Heart left ventricle (tissue), 16 donors: ENCODE measurements at regions not wholly inside any gene's neighbourhood (a gene's known extent, or its start where the extent isn't known, plus 50 kb on each side); places are given as distances from the start of the nearest gene placed in this dataset.

Source experiments
- ATAC-seq, 4 donors: fragments of 200-7000 bp; cut with Tn5 transposase; one replicate each; pipeline ENCODE4 v1.9.1; 2020 to 2022; ENCODE audit warnings: moderate library complexity in 4 of 4, mild to moderate bottlenecking in 3 of 4, moderate number of reproducible peaks in 1 of 4
- DNase-seq, 5 donors: peaks; one replicate each; pipeline ENCODE4 v3.0.0-alpha.2; 2020
- H3K27ac ChIP-seq, 12 donors: fragments of 200-600 bp; sonication (generic) in 4 of 12; one replicate each; pipeline versions ENCODE4 v1.5.0 to v1.8.0; 2016 to 2022; ENCODE audit warnings: mild to moderate bottlenecking in 2 of 12
- H3K27me3 ChIP-seq, 9 donors: fragments of 200-600 bp; sonication (generic) in 2 of 9; one replicate each; pipeline versions ENCODE4 v1.5.1 to v1.8.0; 2016 to 2022; ENCODE audit warnings: mild to moderate bottlenecking in 3 of 9
- H3K36me3 ChIP-seq, 9 donors: fragments of 200-600 bp; sonication (generic) in 2 of 9; one replicate each; pipeline versions ENCODE4 v1.5.0 to v1.8.0; 2018 to 2022; ENCODE audit warnings: mild to moderate bottlenecking in 2 of 9
- H3K4me1 ChIP-seq, 12 donors: fragments of 200-600 bp; sonication (generic) in 4 of 12; one replicate each; pipeline versions ENCODE4 v1.5.0 to v1.8.0; 2016 to 2022; ENCODE audit warnings: mild to moderate bottlenecking in 3 of 12
- H3K4me3 ChIP-seq, 12 donors: fragments of 200-600 bp; sonication (generic) in 4 of 12; one replicate each; pipeline versions ENCODE4 v1.5.0 to v1.8.0; 2017 to 2022; ENCODE audit warnings: mild to moderate bottlenecking in 9 of 12, moderate library complexity in 4 of 12
- H3K9me3 ChIP-seq, 12 donors: fragments of 200-600 bp; sonication (generic) in 4 of 12; one replicate each; pipeline versions ENCODE4 v1.5.0 to v1.8.0; 2016 to 2022; ENCODE audit warnings: mild to moderate bottlenecking in 1 of 12
- CTCF ChIP-seq, 12 donors: fragments of 200-600 bp; sonication (generic) in 4 of 12; IDR thresholded peaks; one replicate each; pipeline versions ENCODE4 v1.5.0 to v1.8.0; 2018 to 2022; ENCODE audit warnings: antibody characterized with exemption in 12 of 12, mild to moderate bottlenecking in 5 of 12
- POLR2A ChIP-seq, 2 donors: fragments of 450-650 bp; IDR thresholded peaks; one replicate each; pipeline ENCODE4 v1.6.1; 2017; ENCODE audit warnings: antibody characterized with exemption in 2 of 2, mild to moderate bottlenecking in 2 of 2, moderate library complexity in 2 of 2
- WGBS, 4 donors: extraction: QIAGEN DNeasy Blood & Tissue Kit in 2 of 4; methylation state at CpG; one replicate each; pipeline versions ENCODE4 v1.1.5 to v1.1.7; 2013 to 2018; 5-methylcytosine and 5-hydroxymethylcytosine counted together
- intact Hi-C, 10 donors: fragments of 100-400 bp; cut with DNase I; formaldehyde crosslinking; loops; one replicate each; pipeline versions ENCODE4 v1.11.1 to v1.14.2; 2022
- donor health status: ischemic (EF 13 %, LVEDD 7.1; RV severe dilation, severe dysfunction).
- donor health status: healthy with polysubstance abuse.
- donor health status: DM: no; HTN: yes; CAD: no.
- donor health status: DM: no; HTN: no; CAD: no.
- donor health status: ischemic (EF 25% LVEDD 6.9; RV normal size, moderate dysfunction).
- donor health status: ischemic (EF 25% LVEDD 5.7; RV mildly dilated, moderate dysfunction).
- donor health status: healthy.
- donor health status: DM: yes; HTN: yes; CAD: no.
- donor health status: ischemic (EF 35%, LVEDD 5.7; RV mildly dilated, moderate dysfunction).
- donor health status: nonischemic (EF 11% LVEDD 7.7; RV severe dilation, severe dysfunction).
- donor health status: DM: yes; HTN: yes; CAD: no.
- donor health status: PGD.
- donor health status: ischemic (EF 29% LVEDD 5.4; RV normal size, mild dysfunction).
- donor health status: nonischemic (EF 23%, LVEDD 6.1; RV moderate dilation, normal function).

GRCh38 chr2:106941372-106941993, 55.5 kb upstream of the ST6GAL2 start:
- DNase-seq, result no peak
- Histone ChIP-seq H3K36me3 (no peaks in the 10 kb centered on the region), H3K4me3 (no peak overlapping the region), H3K9me3 (peaks cover 0 to 11% (median 0%) of the 10 kb centered on the region in 12 donors), H3K27me3 (no peaks in the 10 kb centered on the region), H3K27ac (no peak overlapping the region), H3K4me1 (no peaks in the 10 kb centered on the region)
- ATAC-seq, result no peak
- WGBS, 4 donors, result 86 to 91% (median 87%) methylated on average over 10 to 18 of the region's 18 CpGs
- intact Hi-C loops, result no loop called here
- no peak for TF ChIP-seq POLR2A (IDR thresholded peaks at IDR 0.05)
- TF ChIP-seq CTCF (IDR thresholded peaks at IDR 0.05), result no peak

GRCh38 chr2:106943468-106944200, 57.7 kb upstream of the ST6GAL2 start:
- peaks cover 0 to 11% (median 0%) of the 10 kb centered on the region in 12 donors for H3K9me3 ChIP-seq
- H3K4me3 ChIP-seq, result no peak overlapping the region
- DNase-seq (no peak), ATAC-seq (no peak)
- H3K27me3 ChIP-seq, result no peaks in the 10 kb centered on the region
- H3K36me3 ChIP-seq, result no peaks in the 10 kb centered on the region
- no peak for TF ChIP-seq POLR2A (IDR thresholded peaks at IDR 0.05)
- no peak for TF ChIP-seq CTCF (IDR thresholded peaks at IDR 0.05)
- H3K27ac ChIP-seq, result no peak overlapping the region
- intact Hi-C loops, result no loop called here
- H3K4me1 ChIP-seq, result no peaks in the 10 kb centered on the region
- 41 to 74% (median 60%) methylated on average over 3 of the region's 3 CpGs for WGBS, 4 donors

- no peak for ATAC-seq
- no peak for DNase-seq
- Histone ChIP-seq H3K36me3 (no peaks in the 10 kb centered on the region), H3K27ac (no peak overlapping the region), H3K27me3 (no peaks in the 10 kb centered on the region), H3K4me1 (no peaks in the 10 kb centered on the region), H3K9me3 (peaks cover 0 to 11% (median 0%) of the 10 kb centered on the region in 12 donors), H3K4me3 (no peak overlapping the region)
- WGBS, 4 donors, result 75 to 80% (median 80%) methylated on average over 5 of the region's 5 CpGs
- intact Hi-C loops, result no loop called here
- no peak for TF ChIP-seq POLR2A (IDR thresholded peaks at IDR 0.05)
- TF ChIP-seq CTCF (IDR thresholded peaks at IDR 0.05), result no peak
Measured at GRCh38 chr2:106944215-106944614, 58.2 kb upstream of the ST6GAL2 start.

GRCh38 chr2:106948540-106948939, 62.6 kb upstream of the ST6GAL2 start:
- H3K4me3 ChIP-seq, result no peak overlapping the region
- no peak overlapping the region for H3K27ac ChIP-seq
- ATAC-seq (no peak), DNase-seq (no peak)
- peaks cover 0 to 11% (median 0%) of the 10 kb centered on the region in 12 donors for H3K9me3 ChIP-seq
- no peaks in the 10 kb centered on the region for H3K36me3 ChIP-seq
- H3K4me1 ChIP-seq, result no peaks in the 10 kb centered on the region
- intact Hi-C loops, result no loop called here
- no peak for TF ChIP-seq CTCF (IDR thresholded peaks at IDR 0.05)
- no peak for TF ChIP-seq POLR2A (IDR thresholded peaks at IDR 0.05)
- no peaks in the 10 kb centered on the region for H3K27me3 ChIP-seq
